SK-N-SH treated with all-trans-retinoic acid at 6 μM for 48 hours (cell line): ENCODE measurements at regions not wholly inside any gene's neighbourhood (a gene's known extent, or its start where the extent isn't known, plus 50 kb on each side); places are given as distances from the start of the nearest gene placed in this dataset.

Experiments used
- ARNTL ChIP-seq: fragments of 450-650 bp; formaldehyde crosslinking; IDR thresholded peaks from 2 replicates; pipeline ENCODE4 v1.5.0; 2020; ENCODE audit warnings: low read depth, mild to moderate bottlenecking, moderate library complexity, borderline replicate concordance
- CREB5 ChIP-seq: fragments of 250-450 bp; sonication (Bioruptor Pico); IDR thresholded peaks from 2 replicates; pipeline ENCODE4 v1.5.1; 2020; ENCODE audit warnings: low read depth, mild to moderate bottlenecking, moderate library complexity
- CSDC2 ChIP-seq: fragments of 250-450 bp; sonication (Bioruptor Pico); IDR thresholded peaks from 2 replicates; pipeline ENCODE4 v1.5.0; 2020; ENCODE audit warnings: mild to moderate bottlenecking, moderate library complexity
- ESRRG ChIP-seq: fragments of 250-450 bp; sonication (Bioruptor Pico); IDR thresholded peaks from 2 replicates; pipeline ENCODE4 v1.6.1; 2021; ENCODE audit warnings: mild to moderate bottlenecking
- GLIS3 ChIP-seq: fragments of 250-450 bp; sonication (Bioruptor Pico); IDR thresholded peaks from 2 replicates; pipeline ENCODE4 v1.5.0; 2020; ENCODE audit warnings: mild to moderate bottlenecking, moderate library complexity
- OSR1 ChIP-seq: fragments of 250-450 bp; sonication (Bioruptor Pico); IDR thresholded peaks from 2 replicates; pipeline ENCODE4 v1.8.0; 2022; ENCODE audit warnings: moderate library complexity, mild to moderate bottlenecking, inconsistent platforms
- PATZ1 ChIP-seq: fragments of 250-450 bp; sonication (Bioruptor Pico); IDR thresholded peaks from 2 replicates; pipeline ENCODE4 v1.8.0; 2020; ENCODE audit warnings: mild to moderate bottlenecking, moderate library complexity, borderline replicate concordance
- PPARA ChIP-seq: fragments of 250-450 bp; sonication (Bioruptor Pico); IDR thresholded peaks from 2 replicates; pipeline ENCODE4 v1.5.0; 2020; ENCODE audit warnings: mild to moderate bottlenecking, borderline replicate concordance
- TOX ChIP-seq: fragments of 250-450 bp; sonication (Bioruptor Pico); IDR thresholded peaks from 2 replicates; pipeline ENCODE4 v1.8.0; 2021; ENCODE audit warnings: mild to moderate bottlenecking, moderate library complexity, borderline replicate concordance
- TSHZ2 ChIP-seq: fragments of 250-450 bp; sonication (Bioruptor Pico); IDR thresholded peaks from 2 replicates; pipeline ENCODE4 v1.5.0; 2020; ENCODE audit warnings: mild to moderate bottlenecking, moderate library complexity
- ZFP3 ChIP-seq: fragments of 250-450 bp; sonication (Bioruptor Pico); IDR thresholded peaks from 2 replicates; pipeline ENCODE4 v1.5.0; 2020; ENCODE audit warnings: mild to moderate bottlenecking, moderate library complexity
- ZFP30 ChIP-seq: fragments of 450-650 bp; formaldehyde crosslinking; IDR thresholded peaks from 2 replicates; pipeline ENCODE4 v1.5.0; 2022; ENCODE audit warnings: mild to moderate bottlenecking, moderate library complexity
- ZNF565 ChIP-seq: fragments of 450-650 bp; formaldehyde crosslinking; conservative IDR thresholded peaks from 2 replicates; pipeline ENCODE4 v1.5.0; 2020; ENCODE audit warnings: low read depth, mild to moderate bottlenecking, moderate library complexity
- ZNF70 ChIP-seq: fragments of 450-650 bp; formaldehyde crosslinking; IDR thresholded peaks from 2 replicates; pipeline ENCODE4 v1.5.0; 2020; ENCODE audit warnings: mild to moderate bottlenecking, moderate library complexity

GRCh38 chr17:34451313-34451712 is 88.3 kb upstream of the CCL1 start:
- TF ChIP-seq TOX (CRISPR knock-in tag) (no peak), OSR1 (CRISPR knock-in tag) (no peak), ESRRG (CRISPR knock-in tag) (no peak), ZFP30 (no peak), ZNF70 (CRISPR knock-in tag) (no peak), CREB5 (CRISPR knock-in tag) (no peak), PPARA (CRISPR knock-in tag) (no peak), TSHZ2 (CRISPR knock-in tag) (no peak), PATZ1 (no peak), ZFP3 (CRISPR knock-in tag) (no peak), ZNF565 (CRISPR knock-in tag) (no peak), GLIS3 (no peak), ARNTL (CRISPR knock-in tag) (no peak), CSDC2 (CRISPR knock-in tag) (no peak)
